Activated T-cell treated with anti-CD3 and anti-CD28 coated beads, Interleukin-2, amount 50 U/mL, for 24 hours (primary cell): ENCODE measurements at regions not wholly inside any gene's neighbourhood (a gene's known extent, or its start where the extent isn't known, plus 50 kb on each side); places are given as distances from the start of the nearest gene placed in this dataset.

Source experiments
- DNase-seq: peaks from one replicate; pipeline ENCODE4 v3.0.0-alpha.2; 2020
- H3K27ac Mint-ChIP-seq: 2 replicates; pipeline ENCODE4 v1.8.0; 2020; ENCODE audit warnings: mild to moderate bottlenecking, mixed read lengths
- H3K27me3 Mint-ChIP-seq: 2 replicates; pipeline ENCODE4 v1.8.0; 2020; ENCODE audit warnings: mixed read lengths
- H3K36me3 Mint-ChIP-seq: 2 replicates; pipeline ENCODE4 v1.8.0; 2020; ENCODE audit warnings: low read depth, mixed read lengths
- H3K4me1 Mint-ChIP-seq: 2 replicates; pipeline ENCODE4 v1.8.0; 2020; ENCODE audit warnings: low read depth, mixed read lengths
- H3K4me3 Mint-ChIP-seq: 2 replicates; pipeline ENCODE4 v1.8.0; 2020; ENCODE audit warnings: mild to moderate bottlenecking, moderate library complexity, mixed read lengths
- H3K9me3 Mint-ChIP-seq: 2 replicates; pipeline ENCODE4 v1.8.0; 2020; ENCODE audit warnings: mixed read lengths

GRCh38 chr11:103624708-103625623, 411.5 kb upstream of the DDI1 start:
- no peak for DNase-seq
- Mint-ChIP-seq H3K4me3 (no peak overlapping the region), H3K9me3 (no peaks in the 10 kb centered on the region), H3K4me1 (no peaks in the 10 kb centered on the region), H3K27ac (no peak overlapping the region), H3K36me3 (no peaks in the 10 kb centered on the region), H3K27me3 (peaks cover 5% of the 10 kb centered on the region)

GRCh38 chr11:103625624-103625965, 410.8 kb upstream of the DDI1 start:
- no peaks in the 10 kb centered on the region for H3K36me3 Mint-ChIP-seq
- DNase-seq: no peak
- H3K27me3 Mint-ChIP-seq: peaks cover 5% of the 10 kb centered on the region
- H3K4me1 Mint-ChIP-seq: no peaks in the 10 kb centered on the region
- H3K27ac Mint-ChIP-seq: no peak overlapping the region
- no peaks in the 10 kb centered on the region for H3K9me3 Mint-ChIP-seq
- no peak overlapping the region for H3K4me3 Mint-ChIP-seq

GRCh38 chr11:103628121-103628520, 408.3 kb upstream of the DDI1 start:
- Mint-ChIP-seq H3K4me3 (no peak overlapping the region), H3K27ac (no peak overlapping the region), H3K9me3 (no peaks in the 10 kb centered on the region), H3K27me3 (peaks cover under 1% of the 10 kb centered on the region), H3K36me3 (no peaks in the 10 kb centered on the region), H3K4me1 (no peaks in the 10 kb centered on the region)
- DNase-seq: no peak

- DNase-seq: no peak
- no peak overlapping the region for H3K4me3 Mint-ChIP-seq
- H3K36me3 Mint-ChIP-seq: no peaks in the 10 kb centered on the region
- no peaks in the 10 kb centered on the region for H3K4me1 Mint-ChIP-seq
- no peaks in the 10 kb centered on the region for H3K9me3 Mint-ChIP-seq
- H3K27ac Mint-ChIP-seq: no peak overlapping the region
- H3K27me3 Mint-ChIP-seq: no peaks in the 10 kb centered on the region
Measured at GRCh38 chr11:103631841-103632240, 404.6 kb upstream of the DDI1 start.

GRCh38 chr11:103633068-103633788, 403.2 kb upstream of the DDI1 start:
- Mint-ChIP-seq H3K9me3 (no peaks in the 10 kb centered on the region), H3K4me3 (no peak overlapping the region), H3K27ac (no peak overlapping the region), H3K27me3 (peaks cover 3% of the 10 kb centered on the region), H3K4me1 (no peaks in the 10 kb centered on the region), H3K36me3 (no peaks in the 10 kb centered on the region)
- no peak for DNase-seq

GRCh38 chr11:103633819-103634590, 402.4 kb upstream of the DDI1 start:
- no peak for DNase-seq
- no peak overlapping the region for H3K4me3 Mint-ChIP-seq
- no peaks in the 10 kb centered on the region for H3K4me1 Mint-ChIP-seq
- H3K9me3 Mint-ChIP-seq: no peaks in the 10 kb centered on the region
- peaks cover 5% of the 10 kb centered on the region for H3K27me3 Mint-ChIP-seq
- no peak overlapping the region for H3K27ac Mint-ChIP-seq
- no peaks in the 10 kb centered on the region for H3K36me3 Mint-ChIP-seq

- Mint-ChIP-seq H3K27me3 (peaks cover 5% of the 10 kb centered on the region), H3K36me3 (no peaks in the 10 kb centered on the region), H3K9me3 (no peaks in the 10 kb centered on the region), H3K4me3 (no peak overlapping the region), H3K4me1 (no peaks in the 10 kb centered on the region), H3K27ac (no peak overlapping the region)
- no peak for DNase-seq
Measured at GRCh38 chr11:103636232-103636631, 400.2 kb upstream of the DDI1 start.

GRCh38 chr11:103637295-103637694, 399.1 kb upstream of the DDI1 start:
- H3K36me3 Mint-ChIP-seq: no peaks in the 10 kb centered on the region
- no peaks in the 10 kb centered on the region for H3K4me1 Mint-ChIP-seq
- no peak for DNase-seq
- no peak overlapping the region for H3K4me3 Mint-ChIP-seq
- no peaks in the 10 kb centered on the region for H3K9me3 Mint-ChIP-seq
- H3K27ac Mint-ChIP-seq: no peak overlapping the region
- peaks cover 6% of the 10 kb centered on the region for H3K27me3 Mint-ChIP-seq

GRCh38 chr11:103637831-103638230, 398.6 kb upstream of the DDI1 start:
- Mint-ChIP-seq H3K9me3 (no peaks in the 10 kb centered on the region), H3K4me3 (no peak overlapping the region), H3K27ac (no peak overlapping the region), H3K36me3 (no peaks in the 10 kb centered on the region), H3K27me3 (peaks cover 7% of the 10 kb centered on the region), H3K4me1 (no peaks in the 10 kb centered on the region)
- no peak for DNase-seq

- no peaks in the 10 kb centered on the region for H3K36me3 Mint-ChIP-seq
- H3K4me1 Mint-ChIP-seq: no peaks in the 10 kb centered on the region
- H3K27me3 Mint-ChIP-seq: peaks cover 3% of the 10 kb centered on the region
- H3K27ac Mint-ChIP-seq: no peak overlapping the region
- no peaks in the 10 kb centered on the region for H3K9me3 Mint-ChIP-seq
- no peak for DNase-seq
- no peak overlapping the region for H3K4me3 Mint-ChIP-seq
Measured at GRCh38 chr11:103644676-103645075, 391.8 kb upstream of the DDI1 start.

- H3K4me1 Mint-ChIP-seq: no peaks in the 10 kb centered on the region
- no peak overlapping the region for H3K27ac Mint-ChIP-seq
- no peak for DNase-seq
- no peaks in the 10 kb centered on the region for H3K36me3 Mint-ChIP-seq
- H3K4me3 Mint-ChIP-seq: no peak overlapping the region
- no peaks in the 10 kb centered on the region for H3K27me3 Mint-ChIP-seq
- peaks cover 5% of the 10 kb centered on the region for H3K9me3 Mint-ChIP-seq
Measured at GRCh38 chr11:103648054-103648453, 388.4 kb upstream of the DDI1 start.

- Mint-ChIP-seq H3K27ac (no peak overlapping the region), H3K9me3 (peaks cover 5% of the 10 kb centered on the region), H3K4me1 (no peaks in the 10 kb centered on the region), H3K27me3 (no peaks in the 10 kb centered on the region), H3K36me3 (no peaks in the 10 kb centered on the region), H3K4me3 (no peak overlapping the region)
- DNase-seq: no peak
Measured at GRCh38 chr11:103648670-103649400, 387.6 kb upstream of the DDI1 start.

- peaks cover 5% of the 10 kb centered on the region for H3K9me3 Mint-ChIP-seq
- H3K36me3 Mint-ChIP-seq: no peaks in the 10 kb centered on the region
- no peak for DNase-seq
- H3K27me3 Mint-ChIP-seq: no peaks in the 10 kb centered on the region
- no peak overlapping the region for H3K27ac Mint-ChIP-seq
- no peak overlapping the region for H3K4me3 Mint-ChIP-seq
- no peaks in the 10 kb centered on the region for H3K4me1 Mint-ChIP-seq
Measured at GRCh38 chr11:103649401-103649895, 387.0 kb upstream of the DDI1 start.

GRCh38 chr11:103650330-103650729, 386.1 kb upstream of the DDI1 start:
- no peak for DNase-seq
- Mint-ChIP-seq H3K27me3 (no peaks in the 10 kb centered on the region), H3K4me1 (no peaks in the 10 kb centered on the region), H3K27ac (no peak overlapping the region), H3K4me3 (no peak overlapping the region), H3K36me3 (no peaks in the 10 kb centered on the region), H3K9me3 (peaks cover 5% of the 10 kb centered on the region)
